ENCODE measurements at regions not wholly inside any gene's neighbourhood (a gene's known extent, or its start where the extent isn't known, plus 50 kb on each side); places are given as distances from the start of the nearest gene placed in this dataset.

GRCh38 chr3:124443446-124443845, 286.8 kb upstream of the UMPS start:
- H3K27me3 Mint-ChIP-seq, result peaks cover 5% of the 10 kb centered on the region
- no peak overlapping the region for H3K4me3 Mint-ChIP-seq
- intact Hi-C loops (cut with micrococcal nuclease), result no loop called here

GRCh38 chr3:124444075-124444474, 286.2 kb upstream of the UMPS start:
- no peak for DNase-seq
- H3K27ac Mint-ChIP-seq, result no peak overlapping the region
- peaks cover 6% of the 10 kb centered on the region for H3K27me3 Mint-ChIP-seq
- H3K4me3 Mint-ChIP-seq, result no peak overlapping the region
- intact Hi-C loops (cut with micrococcal nuclease), result no loop called here
- H3K9me3 Mint-ChIP-seq, result no peaks in the 10 kb centered on the region
- no peaks in the 10 kb centered on the region for H3K36me3 Mint-ChIP-seq (ENCODE audit: low read depth)
- no peaks in the 10 kb centered on the region for H3K4me1 Mint-ChIP-seq

More at GRCh38 chr3:124443446-124443845, 286.8 kb upstream of the UMPS start:
- no peaks in the 10 kb centered on the region for H3K36me3 Mint-ChIP-seq (ENCODE audit: low read depth)
- DNase-seq, result no peak
- H3K9me3 Mint-ChIP-seq, result no peaks in the 10 kb centered on the region
- no peak overlapping the region for H3K27ac Mint-ChIP-seq
- H3K4me1 Mint-ChIP-seq, result no peaks in the 10 kb centered on the region

GRCh38 chr3:124444896-124445295, 285.4 kb upstream of the UMPS start:
- H3K36me3 Mint-ChIP-seq (ENCODE audit: low read depth), result no peaks in the 10 kb centered on the region
- no peaks in the 10 kb centered on the region for H3K4me1 Mint-ChIP-seq
- peaks cover 10% of the 10 kb centered on the region for H3K27me3 Mint-ChIP-seq
- intact Hi-C loops (cut with micrococcal nuclease), result no loop called here
- no peak overlapping the region for H3K4me3 Mint-ChIP-seq
- DNase-seq, result no peak
- H3K9me3 Mint-ChIP-seq, result no peaks in the 10 kb centered on the region
- H3K27ac Mint-ChIP-seq, result no peak overlapping the region

- Mint-ChIP-seq H3K4me3 (no peak overlapping the region), H3K27me3 (peaks cover 10% of the 10 kb centered on the region), H3K27ac (no peak overlapping the region), H3K4me1 (no peaks in the 10 kb centered on the region), H3K36me3 (ENCODE audit: low read depth) (no peaks in the 10 kb centered on the region), H3K9me3 (no peaks in the 10 kb centered on the region)
- intact Hi-C loops (cut with micrococcal nuclease), result no loop called here
- no peak for DNase-seq
Observed at GRCh38 chr3:124447845-124448244, 282.4 kb upstream of the UMPS start.

- no peak overlapping the region for H3K4me3 Mint-ChIP-seq
Observed at GRCh38 chr3:124448954-124449353, 281.3 kb upstream of the UMPS start.

GRCh38 chr3:124450366-124450765, 279.9 kb upstream of the UMPS start:
- intact Hi-C loops (cut with micrococcal nuclease), result no loop called here

More at GRCh38 chr3:124448954-124449353, 281.3 kb upstream of the UMPS start:
- no peaks in the 10 kb centered on the region for H3K4me1 Mint-ChIP-seq
- DNase-seq, result no peak
- no peak overlapping the region for H3K27ac Mint-ChIP-seq
- no peaks in the 10 kb centered on the region for H3K36me3 Mint-ChIP-seq (ENCODE audit: low read depth)
- H3K27me3 Mint-ChIP-seq, result peaks cover 10% of the 10 kb centered on the region
- H3K9me3 Mint-ChIP-seq, result no peaks in the 10 kb centered on the region
- intact Hi-C loops (cut with micrococcal nuclease), result no loop called here

GRCh38 chr3:124451630-124452317, 278.5 kb upstream of the UMPS start:
- H3K4me1 Mint-ChIP-seq, result no peaks in the 10 kb centered on the region
- intact Hi-C loops (cut with micrococcal nuclease), result no loop called here
- H3K36me3 Mint-ChIP-seq (ENCODE audit: low read depth), result no peaks in the 10 kb centered on the region
- H3K9me3 Mint-ChIP-seq, result no peaks in the 10 kb centered on the region
- no peak overlapping the region for H3K4me3 Mint-ChIP-seq
- H3K27ac Mint-ChIP-seq, result no peak overlapping the region
- DNase-seq, result no peak
- H3K27me3 Mint-ChIP-seq, result peaks cover 10% of the 10 kb centered on the region

More at GRCh38 chr3:124450366-124450765, 279.9 kb upstream of the UMPS start:
- H3K27me3 Mint-ChIP-seq, result peaks cover 10% of the 10 kb centered on the region
- no peak overlapping the region for H3K4me3 Mint-ChIP-seq
- H3K36me3 Mint-ChIP-seq (ENCODE audit: low read depth), result no peaks in the 10 kb centered on the region
- no peaks in the 10 kb centered on the region for H3K4me1 Mint-ChIP-seq
- DNase-seq, result no peak
- no peak overlapping the region for H3K27ac Mint-ChIP-seq
- H3K9me3 Mint-ChIP-seq, result no peaks in the 10 kb centered on the region

GRCh38 chr3:124453189-124453588, 277.1 kb upstream of the UMPS start:
- Mint-ChIP-seq H3K4me1 (no peaks in the 10 kb centered on the region), H3K27me3 (peaks cover 8% of the 10 kb centered on the region), H3K9me3 (no peaks in the 10 kb centered on the region), H3K27ac (no peak overlapping the region), H3K36me3 (ENCODE audit: low read depth) (no peaks in the 10 kb centered on the region), H3K4me3 (no peak overlapping the region)
- intact Hi-C loops (cut with micrococcal nuclease), result no loop called here
- no peak for DNase-seq

GRCh38 chr3:124455891-124456290, 274.4 kb upstream of the UMPS start:
- Mint-ChIP-seq H3K36me3 (ENCODE audit: low read depth) (no peaks in the 10 kb centered on the region), H3K4me1 (no peaks in the 10 kb centered on the region), H3K4me3 (no peak overlapping the region), H3K27me3 (peaks cover 15% of the 10 kb centered on the region), H3K27ac (no peak overlapping the region), H3K9me3 (no peaks in the 10 kb centered on the region)
- intact Hi-C loops (cut with micrococcal nuclease), result no loop called here
- no peak for DNase-seq

GRCh38 chr3:124456506-124456905, 273.7 kb upstream of the UMPS start:
- Mint-ChIP-seq H3K4me3 (no peak overlapping the region), H3K36me3 (ENCODE audit: low read depth) (no peaks in the 10 kb centered on the region), H3K4me1 (no peaks in the 10 kb centered on the region), H3K9me3 (no peaks in the 10 kb centered on the region), H3K27me3 (peaks cover 19% of the 10 kb centered on the region), H3K27ac (no peak overlapping the region)
- no peak for DNase-seq
- intact Hi-C loops (cut with micrococcal nuclease), result no loop called here

- intact Hi-C loops (cut with micrococcal nuclease), result no loop called here
- Mint-ChIP-seq H3K4me1 (no peaks in the 10 kb centered on the region), H3K27ac (no peak overlapping the region), H3K4me3 (no peak overlapping the region), H3K27me3 (peaks cover 29% of the 10 kb centered on the region), H3K36me3 (ENCODE audit: low read depth) (no peaks in the 10 kb centered on the region), H3K9me3 (no peaks in the 10 kb centered on the region)
- DNase-seq, result no peak
Observed at GRCh38 chr3:124459678-124460077, 270.6 kb upstream of the UMPS start.

GRCh38 chr3:124461126-124461525, 269.1 kb upstream of the UMPS start:
- Mint-ChIP-seq H3K27me3 (peaks cover 31% of the 10 kb centered on the region), H3K4me3 (no peak overlapping the region), H3K27ac (no peak overlapping the region), H3K36me3 (ENCODE audit: low read depth) (no peaks in the 10 kb centered on the region), H3K9me3 (no peaks in the 10 kb centered on the region), H3K4me1 (no peaks in the 10 kb centered on the region)
- no peak for DNase-seq
- intact Hi-C loops (cut with micrococcal nuclease), result no loop called here

GRCh38 chr3:124461838-124462632, 268.2 kb upstream of the UMPS start:
- Mint-ChIP-seq H3K27me3 (peaks cover 33% of the 10 kb centered on the region), H3K27ac (no peak overlapping the region), H3K4me1 (no peaks in the 10 kb centered on the region), H3K4me3 (no peak overlapping the region), H3K36me3 (ENCODE audit: low read depth) (no peaks in the 10 kb centered on the region), H3K9me3 (no peaks in the 10 kb centered on the region)
- intact Hi-C loops (cut with micrococcal nuclease), result no loop called here
- no peak for DNase-seq

- H3K9me3 Mint-ChIP-seq, result no peaks in the 10 kb centered on the region
Observed at GRCh38 chr3:124463234-124463633, 267.0 kb upstream of the UMPS start.

More at GRCh38 chr3:124463234-124463633, 267.0 kb upstream of the UMPS start:
- DNase-seq, result no peak
- H3K36me3 Mint-ChIP-seq (ENCODE audit: low read depth), result no peaks in the 10 kb centered on the region
- peaks cover 35% of the 10 kb centered on the region for H3K27me3 Mint-ChIP-seq
- H3K27ac Mint-ChIP-seq, result no peak overlapping the region
- H3K4me3 Mint-ChIP-seq, result no peak overlapping the region
- intact Hi-C loops (cut with micrococcal nuclease), result no loop called here
- no peaks in the 10 kb centered on the region for H3K4me1 Mint-ChIP-seq

Measured in activated CD4-positive, alpha-beta T cell treated with anti-CD3 and anti-CD28 coated beads, Interleukin-2, amount 10 ng/mL, durations not matched to agents 24 days and 14 days (primary cell).